DLD1 (cell line): ENCODE measurements at regions not wholly inside any gene's neighbourhood (a gene's known extent, or its start where the extent isn't known, plus 50 kb on each side); places are given as distances from the start of the nearest gene placed in this dataset.

ENCODE experiments used
- in situ Hi-C: cut with HindIII; loops from 2 replicates; pipeline ENCODE4 v1.10.0; 2017; ENCODE audit warnings: low sequenced_read_pairs

GRCh38 chr3:63042833-63043232 is 167.6 kb upstream of the CADPS start:
- in situ Hi-C loops, result no loop called here

- in situ Hi-C loops, result no loop called here
Measured at GRCh38 chr3:63043631-63044030, 168.4 kb upstream of the CADPS start.

- in situ Hi-C loops, result no loop called here
Measured at GRCh38 chr3:63046152-63046551, 170.9 kb upstream of the CADPS start.

GRCh38 chr3:63046580-63046979 is 171.4 kb upstream of the CADPS start:
- in situ Hi-C loops, result no loop called here

- in situ Hi-C loops, result no loop called here
Measured at GRCh38 chr3:63047068-63047467, 171.9 kb upstream of the CADPS start.

GRCh38 chr3:63048367-63049326 is 173.4 kb upstream of the CADPS start:
- in situ Hi-C loops, result no loop called here

GRCh38 chr3:63050548-63051177 is 175.4 kb upstream of the CADPS start:
- in situ Hi-C loops, result no loop called here

GRCh38 chr3:63051920-63052319 is 176.7 kb upstream of the CADPS start:
- in situ Hi-C loops, result no loop called here

- in situ Hi-C loops, result no loop called here
Measured at GRCh38 chr3:63056932-63057331, 181.7 kb upstream of the CADPS start.

GRCh38 chr3:63060412-63060811 is 185.2 kb upstream of the CADPS start:
- in situ Hi-C loops, result no loop called here

- in situ Hi-C loops, result no loop called here
Measured at GRCh38 chr3:63061449-63061848, 186.2 kb upstream of the CADPS start.

GRCh38 chr3:63064209-63064755 is 189.1 kb upstream of the CADPS start:
- in situ Hi-C loops, result no loop called here

GRCh38 chr3:63067999-63068645 is 192.9 kb upstream of the CADPS start:
- in situ Hi-C loops, result no loop called here

- in situ Hi-C loops, result no loop called here
Measured at GRCh38 chr3:63069806-63070475, 194.7 kb upstream of the CADPS start.

GRCh38 chr3:63070476-63070810 is 195.2 kb upstream of the CADPS start:
- in situ Hi-C loops, result no loop called here

- in situ Hi-C loops, result no loop called here
Measured at GRCh38 chr3:63076357-63076756, 201.1 kb upstream of the CADPS start.

- in situ Hi-C loops, result no loop called here
Measured at GRCh38 chr3:63086190-63086589, 191.9 kb upstream of the SYNPR start.

GRCh38 chr3:63089007-63089750 is 188.9 kb upstream of the SYNPR start:
- in situ Hi-C loops, result no loop called here

- in situ Hi-C loops, result no loop called here
Measured at GRCh38 chr3:63089751-63090132, 188.4 kb upstream of the SYNPR start.

GRCh38 chr3:63090656-63091055 is 187.5 kb upstream of the SYNPR start:
- in situ Hi-C loops, result no loop called here
